ENCODE measurements at regions not wholly inside any gene's neighbourhood (a gene's known extent, or its start where the extent isn't known, plus 50 kb on each side); places are given as distances from the start of the nearest gene placed in this dataset.
A peak's percentile ranks its signal among the peaks of the same experiment; 100 is the strongest.

DNA sequence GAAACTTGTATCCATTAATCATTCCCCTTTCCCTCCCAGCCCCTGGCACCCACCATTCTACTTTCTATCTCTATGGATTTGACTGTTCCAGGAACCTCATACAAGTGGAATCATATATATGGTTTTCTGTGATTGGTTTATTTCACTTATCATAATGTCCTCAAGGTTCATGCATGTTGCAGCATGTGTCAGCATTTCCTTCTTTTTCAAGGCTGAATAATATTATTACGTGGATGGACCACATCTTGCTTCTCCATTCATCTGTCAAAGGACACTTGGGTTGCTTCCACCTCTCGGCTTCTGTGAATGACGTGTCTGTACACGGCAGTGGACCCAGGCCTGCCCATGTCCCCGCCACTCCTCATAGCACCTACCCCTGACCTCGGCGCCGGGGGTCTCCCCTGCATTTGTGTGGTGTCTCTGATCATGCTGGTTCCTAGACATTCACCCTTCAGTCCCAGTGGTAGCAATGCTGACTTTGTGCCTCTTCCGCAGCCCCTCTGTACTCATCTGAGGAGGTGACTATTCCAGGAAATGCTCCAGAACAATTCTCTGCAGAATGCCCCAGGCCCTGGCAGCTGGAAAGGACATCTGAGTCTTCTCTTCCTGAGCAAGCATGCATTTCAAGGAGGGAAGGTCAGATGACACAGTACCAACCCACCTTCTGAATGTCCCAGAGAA is 136.9 kb downstream of the PSMG1 start:
- TF ChIP-seq MAX (IDR thresholded peaks at IDR 0.05; ENCODE audit: low read depth, low read length) (no peak), POLR2A (IDR thresholded peaks at IDR 0.05; ENCODE audit: extremely low read depth, insufficient read length) (no peak), MYC (IDR thresholded peaks at IDR 0.05; ENCODE audit: low read depth, low read length) (no peak)
- TF ChIP-seq, protein P1, sequence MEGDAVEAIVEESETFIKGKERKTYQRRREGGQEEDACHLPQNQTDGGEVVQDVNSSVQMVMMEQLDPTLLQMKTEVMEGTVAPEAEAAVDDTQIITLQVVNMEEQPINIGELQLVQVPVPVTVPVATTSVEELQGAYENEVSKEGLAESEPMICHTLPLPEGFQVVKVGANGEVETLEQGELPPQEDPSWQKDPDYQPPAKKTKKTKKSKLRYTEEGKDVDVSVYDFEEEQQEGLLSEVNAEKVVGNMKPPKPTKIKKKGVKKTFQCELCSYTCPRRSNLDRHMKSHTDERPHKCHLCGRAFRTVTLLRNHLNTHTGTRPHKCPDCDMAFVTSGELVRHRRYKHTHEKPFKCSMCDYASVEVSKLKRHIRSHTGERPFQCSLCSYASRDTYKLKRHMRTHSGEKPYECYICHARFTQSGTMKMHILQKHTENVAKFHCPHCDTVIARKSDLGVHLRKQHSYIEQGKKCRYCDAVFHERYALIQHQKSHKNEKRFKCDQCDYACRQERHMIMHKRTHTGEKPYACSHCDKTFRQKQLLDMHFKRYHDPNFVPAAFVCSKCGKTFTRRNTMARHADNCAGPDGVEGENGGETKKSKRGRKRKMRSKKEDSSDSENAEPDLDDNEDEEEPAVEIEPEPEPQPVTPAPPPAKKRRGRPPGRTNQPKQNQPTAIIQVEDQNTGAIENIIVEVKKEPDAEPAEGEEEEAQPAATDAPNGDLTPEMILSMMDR (IDR thresholded peaks at IDR 0.05; ENCODE audit: low read depth, low read length), result no peak
- no peak overlapping the region for H3K4me3 ChIP-seq (ENCODE audit: low read depth, low read length)
- DNase-seq (ENCODE audit: low read depth), result no peak

DNA sequence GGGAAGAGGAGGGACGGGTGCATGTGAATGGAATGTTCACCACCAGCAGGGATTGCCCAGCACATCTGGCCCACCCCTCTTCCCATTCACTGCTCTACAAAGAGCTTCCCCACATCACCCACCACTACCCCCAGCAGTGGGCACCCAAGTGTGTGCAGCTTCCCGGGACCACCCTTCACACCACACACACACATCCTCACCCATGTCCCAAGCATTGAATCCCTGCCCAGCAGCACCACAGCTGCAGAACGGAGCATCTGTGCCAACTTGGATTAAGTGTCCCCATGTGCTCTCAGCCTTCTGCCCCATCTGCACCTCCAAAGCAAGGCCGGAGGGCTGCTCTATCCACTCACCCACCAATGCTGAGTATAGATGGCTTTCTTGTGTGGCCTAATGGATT is 141.4 kb downstream of the PSMG1 start:
- TF ChIP-seq, protein P1 (IDR thresholded peaks at IDR 0.05; ENCODE audit: low read depth, low read length), result no peak
- TF ChIP-seq POLR2A (IDR thresholded peaks at IDR 0.05; ENCODE audit: extremely low read depth, insufficient read length), result no peak
- no peak for TF ChIP-seq MYC (IDR thresholded peaks at IDR 0.05; ENCODE audit: low read depth, low read length)
- TF ChIP-seq MAX (IDR thresholded peaks at IDR 0.05; ENCODE audit: low read depth, low read length), result no peak
- DNase-seq (ENCODE audit: low read depth), result no peak
- H3K4me3 ChIP-seq (ENCODE audit: low read depth, low read length), result no peak overlapping the region

DNA sequence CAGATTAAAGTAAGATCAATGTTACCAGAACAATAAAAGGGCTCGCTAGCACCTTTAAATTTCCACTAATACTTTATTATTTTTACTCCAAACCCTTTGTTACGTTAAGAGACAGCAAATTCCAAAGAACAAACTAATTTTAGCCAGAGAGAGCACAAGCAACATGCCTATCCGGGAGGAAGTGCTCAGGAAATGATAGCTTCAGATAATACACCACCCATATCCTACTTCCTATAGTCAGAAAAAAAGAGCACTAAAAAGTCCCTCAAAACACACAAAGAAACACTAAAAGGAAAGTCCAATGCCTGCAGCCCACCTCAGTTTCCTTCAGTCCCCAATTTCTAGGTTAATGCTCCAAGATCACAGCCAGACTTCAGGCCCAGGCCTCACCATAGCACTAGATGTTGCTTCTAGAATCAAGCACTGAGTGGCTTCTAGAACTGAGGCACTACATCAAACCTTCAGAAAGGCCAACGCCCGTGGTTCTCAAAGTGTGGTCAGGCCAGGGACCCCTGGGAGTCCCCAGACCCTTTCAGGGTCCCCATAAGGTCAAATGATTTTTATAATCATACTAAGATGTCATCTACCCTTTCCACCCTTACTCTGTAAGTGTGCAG is 142.6 kb downstream of the PSMG1 start:
- no peak overlapping the region for H3K4me3 ChIP-seq (ENCODE audit: low read depth, low read length)
- no peak for DNase-seq (ENCODE audit: low read depth)
- no peak for TF ChIP-seq MYC (IDR thresholded peaks at IDR 0.05; ENCODE audit: low read depth, low read length)
- TF ChIP-seq, protein P1 (IDR thresholded peaks at IDR 0.05; ENCODE audit: low read depth, low read length), result no peak
- TF ChIP-seq MAX (IDR thresholded peaks at IDR 0.05; ENCODE audit: low read depth, low read length), result no peak
- TF ChIP-seq POLR2A (IDR thresholded peaks at IDR 0.05; ENCODE audit: extremely low read depth, insufficient read length), result no peak

- TF ChIP-seq, protein P1 (IDR thresholded peaks at IDR 0.05; ENCODE audit: low read depth, low read length), result peak; percentile 37
- TF ChIP-seq POLR2A (IDR thresholded peaks at IDR 0.05; ENCODE audit: extremely low read depth, insufficient read length), result no peak
- no peak for TF ChIP-seq MYC (IDR thresholded peaks at IDR 0.05; ENCODE audit: low read depth, low read length)
- no peak for DNase-seq (ENCODE audit: low read depth)
- no peak overlapping the region for H3K4me3 ChIP-seq (ENCODE audit: low read depth, low read length)
Observed at GRCh38 chr21:39037807-39038405, 145.3 kb downstream of the PSMG1 start.

- TF ChIP-seq POLR2A (IDR thresholded peaks at IDR 0.05; ENCODE audit: extremely low read depth, insufficient read length), result no peak
- no peak for TF ChIP-seq MAX (IDR thresholded peaks at IDR 0.05; ENCODE audit: low read depth, low read length)
- TF ChIP-seq, protein P1 (IDR thresholded peaks at IDR 0.05; ENCODE audit: low read depth, low read length), result no peak
- TF ChIP-seq MYC (IDR thresholded peaks at IDR 0.05; ENCODE audit: low read depth, low read length), result no peak
Observed at GRCh38 chr21:39036581-39036980, 146.7 kb downstream of the PSMG1 start.

More at GRCh38 chr21:39036581-39036980, 146.7 kb downstream of the PSMG1 start:
- DNase-seq (ENCODE audit: low read depth), result no peak
- H3K4me3 ChIP-seq (ENCODE audit: low read depth, low read length), result no peak overlapping the region
